Activated CD4-positive, alpha-beta T cell treated with anti-CD3 and anti-CD28 coated beads for 24 hours (primary cell): ENCODE measurements at regions not wholly inside any gene's neighbourhood (a gene's known extent, or its start where the extent isn't known, plus 50 kb on each side); places are given as distances from the start of the nearest gene placed in this dataset.

Experiments used
- DNase-seq, 2 donors: peaks; one replicate each; pipeline ENCODE4 v3.0.0-alpha.2; 2020; ENCODE audit warnings: low read depth in 2 of 2

DNA sequence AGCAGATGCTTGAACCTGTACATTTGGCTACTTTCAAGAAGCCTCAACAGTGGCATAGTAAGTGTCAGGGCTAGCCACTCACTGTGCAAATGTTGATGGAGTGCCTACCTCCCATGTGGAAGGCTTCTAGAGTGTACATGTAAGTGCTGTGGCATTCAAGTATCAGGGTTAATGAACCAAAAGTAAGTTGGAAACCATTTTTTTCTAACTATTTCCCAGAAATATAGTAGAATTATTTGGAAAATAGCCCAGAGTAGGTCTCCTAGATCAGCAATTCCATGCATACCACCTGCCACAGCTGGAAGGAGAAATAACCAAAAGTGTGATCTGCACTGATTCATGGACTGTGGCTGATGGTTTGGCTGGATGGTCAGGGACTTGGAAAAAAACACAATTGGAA, 53.3 kb downstream of the FOXD1 start:
- DNase-seq = no peak

DNA sequence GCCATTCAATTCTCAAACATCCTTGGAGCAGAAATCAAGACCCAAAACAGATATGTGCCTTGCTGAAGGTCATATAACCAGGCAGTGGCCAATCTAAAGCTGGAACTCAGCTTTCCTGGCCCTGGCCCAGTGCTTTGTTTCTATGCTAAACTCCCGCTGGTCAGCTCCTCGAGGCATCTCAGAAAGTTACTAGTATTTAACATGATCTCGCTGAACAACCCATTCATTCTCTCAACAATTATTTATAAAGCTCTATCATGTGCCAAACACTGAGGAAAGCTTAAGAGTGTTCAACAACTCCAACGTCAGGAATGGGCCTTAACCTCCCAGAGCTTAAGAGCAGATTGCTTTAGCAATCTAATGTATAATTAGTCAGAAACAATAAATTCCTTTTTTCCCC, 54.0 kb downstream of the FOXD1 start:
- no peak for DNase-seq

DNA sequence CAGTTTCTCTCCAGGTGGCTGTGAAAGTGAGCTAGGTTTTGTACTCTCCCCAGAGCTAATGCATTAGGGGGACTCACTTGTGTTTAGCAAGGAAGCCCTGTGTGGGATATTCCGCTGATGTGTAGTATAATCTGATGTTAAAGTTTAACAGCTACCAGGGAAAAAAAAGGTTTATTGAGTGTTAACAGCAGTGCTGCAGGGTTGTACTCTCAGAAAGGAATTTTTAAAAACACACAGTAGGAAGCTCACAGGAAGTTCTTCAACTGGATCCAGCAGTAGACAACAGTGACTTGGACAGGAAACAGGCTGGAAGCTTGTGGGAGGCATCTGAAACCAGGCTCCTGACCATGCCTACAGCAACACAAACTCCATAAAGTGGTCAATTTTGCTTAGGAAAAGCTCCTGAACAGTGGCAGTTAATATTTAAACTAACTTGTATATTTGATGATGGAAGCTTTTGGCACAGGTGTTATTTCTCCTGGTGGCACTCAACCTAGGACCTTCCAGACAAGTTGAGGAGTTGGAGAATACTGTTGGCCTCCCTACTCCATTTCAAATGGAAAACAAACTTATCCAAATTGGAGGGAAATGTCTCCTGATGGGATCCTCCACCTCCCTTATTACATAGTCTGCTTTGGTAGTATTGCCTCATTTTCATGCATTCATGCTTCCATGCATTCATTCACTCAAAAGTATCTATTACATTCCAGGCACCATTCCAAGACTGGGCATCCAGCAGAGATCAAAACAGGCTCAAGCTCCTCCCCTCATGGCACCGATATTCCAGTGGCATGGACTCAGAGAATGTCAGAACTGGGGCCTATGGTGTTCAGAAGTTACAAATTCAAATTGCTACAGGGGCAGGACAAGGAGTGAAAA, 54.7 kb downstream of the FOXD1 start:
- DNase-seq = no peak

DNA sequence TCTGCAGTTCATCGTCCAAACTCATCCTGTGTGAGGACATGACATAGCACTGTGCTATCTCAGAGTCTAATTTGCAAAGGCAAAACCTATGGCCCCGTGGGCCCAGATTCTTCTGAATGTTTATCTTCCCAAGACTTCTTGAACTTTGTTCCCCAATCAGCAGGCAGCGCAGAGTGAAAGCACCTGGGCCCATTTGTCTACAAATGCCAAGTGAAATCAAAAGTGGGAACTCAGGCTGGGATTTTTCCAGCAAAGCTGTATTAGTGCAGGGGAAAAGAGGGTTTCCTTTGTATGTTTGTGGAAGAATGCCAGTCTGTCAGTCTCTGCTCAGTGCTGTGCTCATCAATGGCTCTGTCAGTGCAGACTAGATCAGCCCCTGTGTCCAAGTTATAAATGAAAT, 55.8 kb downstream of the FOXD1 start:
- DNase-seq = no peak

DNA sequence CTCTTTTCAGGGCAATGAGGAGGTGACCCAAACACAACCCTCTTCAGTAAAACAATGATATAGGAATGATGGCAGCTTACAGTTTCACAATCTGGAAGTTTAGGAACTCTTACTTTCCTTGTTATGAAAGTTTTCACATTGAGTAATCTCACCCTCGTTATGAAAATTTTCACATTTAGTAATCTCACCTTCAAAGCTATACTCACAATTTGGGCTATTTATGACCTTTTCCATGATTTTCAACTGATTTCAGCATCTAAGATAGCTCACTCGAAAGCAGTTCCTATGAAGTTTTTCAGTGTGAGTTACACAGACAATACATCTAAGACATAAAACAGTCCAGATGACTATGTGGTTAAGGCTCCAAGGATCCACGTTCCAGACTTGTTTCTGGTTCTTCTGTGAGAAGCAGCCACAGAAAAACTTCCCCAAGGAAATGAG, 57.1 kb downstream of the FOXD1 start:
- DNase-seq = no peak

DNA sequence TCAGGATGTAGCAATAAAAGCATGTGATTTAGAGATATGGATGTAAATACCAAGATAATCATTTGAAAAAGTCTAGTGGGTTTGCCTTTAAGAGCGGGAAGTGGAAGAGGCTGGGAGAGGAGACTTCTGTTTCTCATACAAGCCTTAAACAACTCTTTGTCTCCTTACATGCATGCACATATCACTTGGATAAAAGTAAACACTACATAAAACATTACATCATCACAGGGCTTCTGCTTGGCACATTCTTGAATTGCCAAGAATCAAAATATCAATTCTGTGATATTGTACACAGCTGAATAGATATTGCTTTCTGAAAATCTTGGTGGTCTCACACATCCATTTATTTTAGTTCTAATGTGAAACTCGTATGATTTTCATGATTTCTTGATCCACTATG, 57.6 kb downstream of the FOXD1 start:
- no peak for DNase-seq

DNA sequence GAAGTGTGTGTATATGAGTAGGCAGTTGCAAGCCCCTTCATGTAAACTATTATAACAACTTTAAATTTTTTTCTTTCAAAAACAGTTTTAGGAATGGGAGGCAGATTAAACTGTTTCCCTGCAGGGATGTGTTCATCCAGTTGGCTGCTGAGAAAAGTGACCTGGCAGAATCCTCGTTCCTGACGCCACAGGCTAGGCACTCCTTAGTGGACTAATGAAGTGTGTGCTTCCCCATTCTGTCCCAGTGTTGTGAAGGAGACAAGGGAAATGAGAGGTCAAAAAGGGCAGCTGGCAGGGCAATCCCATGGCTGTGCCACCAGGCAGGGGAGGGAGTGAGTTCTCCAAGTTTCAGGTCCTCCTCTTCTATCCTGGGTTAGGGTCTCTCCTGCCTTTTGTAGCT, 59.8 kb downstream of the FOXD1 start:
- no peak for DNase-seq

DNA sequence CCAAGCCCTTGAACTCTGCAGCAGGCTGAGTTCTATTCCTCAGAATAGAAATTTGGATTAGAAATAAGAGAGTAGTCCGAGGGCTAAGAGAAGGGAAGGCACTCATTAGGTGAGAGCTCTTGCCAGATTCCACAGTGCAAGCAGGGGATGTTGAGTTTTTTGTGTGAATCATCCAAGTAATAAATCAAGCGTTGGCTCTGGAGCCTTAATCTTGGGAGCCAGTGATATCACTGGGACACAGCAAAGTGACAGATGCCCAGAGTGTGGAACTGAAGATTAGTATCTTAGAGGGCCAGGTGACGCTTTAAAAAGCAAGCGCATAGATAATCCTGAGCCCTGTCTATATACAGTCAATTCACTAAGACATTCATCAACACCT, 60.3 kb downstream of the FOXD1 start:
- DNase-seq = no peak

DNA sequence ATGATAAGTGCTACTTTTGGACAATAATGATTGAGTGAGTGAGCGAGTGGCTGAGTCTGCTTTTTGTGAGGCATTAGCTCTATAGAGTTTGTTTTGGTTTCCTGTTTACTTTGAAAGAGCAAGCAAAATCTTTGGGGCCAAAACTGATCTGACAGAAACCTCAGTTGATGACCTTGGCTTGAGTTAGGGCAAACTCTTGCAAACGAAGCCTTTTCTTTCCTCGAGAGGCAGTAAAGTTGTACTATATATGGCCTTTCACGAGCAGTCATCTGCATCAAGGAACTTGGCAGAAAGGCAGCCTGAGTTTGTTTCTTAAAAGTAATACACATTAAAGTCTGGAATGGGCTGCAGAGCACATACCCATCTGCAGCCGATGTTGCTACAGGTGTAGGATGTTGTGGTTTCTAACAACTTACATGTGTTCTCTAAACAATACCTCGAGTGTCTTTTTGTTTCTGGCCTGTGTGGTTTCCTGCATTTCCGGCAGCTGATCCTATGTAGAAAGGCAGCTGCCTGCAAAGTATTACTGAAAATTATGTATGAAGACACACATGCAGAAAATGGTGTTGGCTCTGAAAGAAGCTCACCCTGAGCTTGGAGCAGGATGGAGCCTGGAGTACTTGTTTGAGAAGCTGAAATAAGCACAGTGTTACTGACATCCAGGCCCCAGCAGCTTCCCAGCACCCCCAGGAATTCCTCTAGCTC, 60.8 kb downstream of the FOXD1 start:
- DNase-seq = no peak

DNA sequence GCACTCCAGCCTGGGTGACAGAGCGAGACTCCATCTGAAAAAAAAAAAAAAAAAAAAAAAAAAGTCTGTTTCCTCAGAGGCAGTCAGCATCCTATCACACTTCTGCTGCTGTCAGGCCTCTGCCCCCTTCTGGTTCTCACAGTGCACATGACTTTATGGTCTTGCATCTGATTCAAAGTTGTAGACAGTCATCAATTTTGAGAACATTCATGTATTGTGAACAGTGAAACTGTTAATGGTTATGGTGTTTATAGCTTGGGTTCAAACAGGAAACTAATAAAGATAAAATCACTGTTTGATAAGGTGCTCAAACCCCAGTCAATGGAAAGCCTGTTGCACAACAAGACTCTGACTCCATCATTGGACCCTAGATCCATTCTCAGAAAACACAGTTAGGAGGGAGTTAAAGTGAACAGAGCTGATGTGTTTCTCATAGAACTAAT, 61.4 kb downstream of the FOXD1 start:
- DNase-seq = no peak

DNA sequence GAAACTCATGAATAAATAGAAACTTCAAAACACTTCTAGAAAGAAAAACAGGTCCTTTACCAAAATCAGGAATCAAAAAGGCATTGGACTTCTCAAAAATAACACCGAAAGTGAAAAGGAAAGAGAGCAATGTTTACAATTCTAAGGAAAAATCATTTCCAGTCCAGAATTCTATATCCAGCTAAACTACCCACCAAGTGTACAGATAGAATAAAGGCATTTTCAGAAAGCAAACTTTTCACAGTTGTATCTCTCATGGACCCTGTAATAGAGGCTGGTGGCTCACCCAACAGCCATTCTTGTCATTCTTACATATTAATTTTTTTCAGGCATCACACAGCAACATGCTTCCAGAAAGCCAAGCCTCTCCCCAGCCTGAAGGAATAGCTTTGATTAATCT, 63.7 kb downstream of the FOXD1 start:
- no peak for DNase-seq

DNA sequence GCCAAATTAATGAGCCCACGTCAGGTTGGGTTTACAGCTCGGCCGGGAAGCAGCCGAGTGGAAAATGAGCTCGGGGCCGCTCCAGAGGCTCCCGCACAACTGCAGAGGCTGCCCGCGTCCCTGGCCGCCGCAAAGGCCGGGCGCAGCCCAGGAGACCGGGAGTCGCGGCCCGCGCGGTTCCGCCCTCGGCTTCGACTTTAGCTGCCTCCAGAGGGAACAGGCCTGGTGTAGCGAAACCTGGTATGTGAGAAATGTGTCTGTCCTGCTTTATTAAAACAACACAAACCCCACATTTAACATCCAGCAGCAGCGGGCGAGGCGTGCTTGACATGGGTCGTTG, 66.2 kb downstream of the FOXD1 start:
- no peak for DNase-seq

DNA sequence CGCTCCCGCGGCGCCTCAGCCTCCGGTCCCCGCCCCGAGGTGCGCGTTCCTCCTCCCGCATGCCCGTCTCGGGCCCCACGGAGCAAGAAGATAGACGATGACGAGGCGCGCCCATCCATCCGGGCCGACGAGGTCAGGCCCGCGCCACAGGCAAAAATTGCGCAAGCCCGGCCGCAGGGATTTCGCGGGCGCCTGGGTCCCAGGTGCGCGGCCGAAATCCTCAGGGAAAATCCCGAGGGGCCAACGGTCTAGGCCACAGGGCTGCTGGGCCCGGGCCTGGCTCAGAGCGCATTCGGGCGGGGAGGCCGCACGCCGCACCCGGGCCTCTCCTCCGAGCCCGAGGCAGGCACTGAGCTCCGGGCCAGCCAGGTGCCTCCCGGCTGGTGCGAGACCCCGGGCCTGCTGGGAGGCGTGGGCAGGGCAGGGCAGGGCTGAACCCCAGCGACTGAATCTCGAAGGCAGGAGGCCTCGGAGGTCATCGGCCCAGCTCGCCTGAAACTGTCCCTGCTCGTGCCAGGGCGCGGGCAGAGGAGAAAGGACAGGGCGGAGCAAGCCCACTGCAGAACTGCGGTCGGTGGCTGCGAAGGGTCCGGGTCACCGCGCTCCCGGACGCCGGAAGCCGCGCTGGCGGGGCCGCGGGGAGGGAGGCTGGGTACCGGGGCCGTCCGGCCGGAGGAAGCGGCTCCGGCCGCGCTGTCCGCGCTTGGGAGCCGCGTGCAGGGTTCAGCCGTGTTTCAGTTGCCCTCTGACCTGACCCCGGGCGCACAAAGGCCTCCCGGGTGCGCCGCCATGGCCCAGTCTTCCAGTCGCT, 66.8 kb downstream of the FOXD1 start:
- no peak for DNase-seq

DNA sequence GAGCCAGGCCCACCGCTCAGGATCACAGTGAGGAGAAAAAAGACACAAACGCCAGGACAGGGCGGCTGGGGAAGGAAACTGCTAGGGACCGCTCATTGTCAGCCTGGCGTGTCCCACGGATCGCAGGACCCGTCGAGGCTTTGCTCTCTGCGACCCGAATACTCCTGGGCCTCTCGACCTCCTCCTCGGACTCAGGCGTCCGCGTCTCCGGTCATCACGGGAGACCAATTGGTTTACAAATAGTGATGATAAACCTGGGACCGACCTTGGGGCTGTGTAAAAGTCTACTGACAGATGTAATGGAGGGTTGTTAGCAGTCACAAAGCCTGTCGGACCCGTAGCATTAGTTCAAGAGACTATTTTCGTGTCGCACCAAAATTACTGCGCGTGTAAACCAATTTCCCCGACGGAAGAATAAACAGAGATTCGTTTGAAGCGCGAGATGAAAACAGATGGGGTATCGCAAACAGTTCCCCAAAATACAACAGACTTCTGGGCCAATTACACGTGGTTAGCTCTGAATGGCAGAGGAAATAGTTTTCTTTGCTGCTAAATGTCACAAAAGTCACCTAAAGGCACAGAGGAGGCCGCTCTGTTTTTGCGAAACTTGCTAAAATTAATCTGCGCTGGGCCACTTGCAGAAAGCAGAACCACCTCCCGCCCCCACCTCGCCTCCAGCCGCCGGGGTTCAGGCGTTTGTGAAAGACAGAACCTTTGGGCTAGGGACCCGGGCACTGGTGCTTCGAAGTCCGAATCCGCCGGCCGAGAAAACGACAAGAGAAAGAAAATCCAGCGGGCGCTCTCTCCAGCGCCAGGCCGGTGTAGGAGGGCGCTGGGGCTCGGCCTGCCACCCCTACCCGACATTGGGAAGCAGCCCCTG, 67.6 kb downstream of the FOXD1 start:
- DNase-seq = no peak

DNA sequence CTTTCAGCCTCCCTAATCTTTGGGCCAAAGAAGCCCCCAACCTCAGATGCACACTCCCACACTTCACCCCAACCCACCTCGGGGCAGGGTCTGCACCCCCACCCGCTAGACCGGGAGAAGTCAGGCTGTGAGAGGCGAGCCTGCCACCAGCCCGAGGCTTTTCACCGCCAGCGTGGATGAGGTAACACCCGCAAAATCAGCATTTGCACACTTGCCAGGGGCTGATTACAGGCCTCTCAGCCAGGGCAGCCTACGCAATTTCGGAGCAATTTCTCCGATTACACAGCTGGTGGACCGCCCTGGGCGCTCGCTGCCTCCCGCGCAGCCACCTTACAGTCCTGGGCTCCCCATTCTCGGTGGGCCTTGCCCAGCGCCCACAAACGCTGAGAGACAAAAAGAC, 68.5 kb downstream of the FOXD1 start:
- DNase-seq = no peak

DNA sequence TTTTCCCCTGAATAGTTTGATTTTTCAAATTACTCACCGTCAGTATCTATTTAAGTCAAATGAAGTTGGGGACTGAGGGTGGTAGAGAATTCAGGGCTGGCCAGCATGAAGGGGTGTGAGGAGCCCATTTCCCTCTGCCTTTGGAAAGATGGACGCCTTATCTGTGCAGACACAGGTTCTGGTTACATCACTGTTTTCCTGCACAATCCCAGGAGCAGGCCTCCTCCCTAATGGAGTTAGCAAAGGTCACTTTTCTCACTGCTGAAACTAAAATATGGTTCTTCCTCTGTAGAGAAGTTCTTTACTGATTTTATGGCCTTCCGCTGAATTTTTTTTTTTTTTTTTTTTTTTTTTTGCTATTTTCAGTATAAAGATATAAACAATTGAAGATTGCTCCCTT, 69.1 kb downstream of the FOXD1 start:
- no peak for DNase-seq

DNA sequence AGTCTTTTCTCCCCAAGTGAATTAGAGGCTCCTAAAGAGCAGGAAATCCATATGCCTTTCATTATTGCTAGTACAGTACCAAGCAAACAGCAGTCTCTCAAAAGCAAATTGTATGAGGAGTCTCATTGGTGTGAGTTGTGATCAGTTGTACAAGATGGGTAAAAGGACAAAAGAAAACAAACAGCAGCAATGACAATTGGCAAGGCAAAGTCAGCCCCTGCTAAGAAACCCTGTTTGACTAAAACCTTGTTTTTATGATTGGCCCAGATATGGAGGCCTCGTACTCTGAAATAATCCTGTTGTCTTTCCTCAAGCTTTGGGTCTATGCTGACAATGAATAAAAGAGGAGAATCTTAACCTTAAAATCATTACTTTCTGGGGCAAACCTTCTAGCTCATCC, 69.8 kb downstream of the FOXD1 start:
- no peak for DNase-seq

DNA sequence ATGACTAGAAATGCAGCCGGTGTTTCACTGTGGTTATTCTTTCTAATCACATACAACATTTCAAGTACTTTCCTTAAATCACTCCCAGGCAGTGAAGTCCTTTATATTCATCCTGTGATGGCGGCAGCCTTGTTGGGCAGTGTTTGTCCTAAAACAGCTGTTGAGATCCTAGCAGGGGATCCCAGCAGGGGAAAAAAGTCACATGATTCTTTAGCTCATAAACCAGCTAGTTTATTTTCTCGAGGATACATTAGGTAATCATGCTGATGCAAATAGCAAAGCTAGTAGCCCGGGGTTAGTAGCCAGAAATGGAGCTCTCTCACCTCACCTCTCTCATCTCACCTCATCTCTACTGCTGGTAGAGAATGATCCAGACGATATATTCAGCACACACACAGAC, 70.5 kb downstream of the FOXD1 start:
- no peak for DNase-seq

DNA sequence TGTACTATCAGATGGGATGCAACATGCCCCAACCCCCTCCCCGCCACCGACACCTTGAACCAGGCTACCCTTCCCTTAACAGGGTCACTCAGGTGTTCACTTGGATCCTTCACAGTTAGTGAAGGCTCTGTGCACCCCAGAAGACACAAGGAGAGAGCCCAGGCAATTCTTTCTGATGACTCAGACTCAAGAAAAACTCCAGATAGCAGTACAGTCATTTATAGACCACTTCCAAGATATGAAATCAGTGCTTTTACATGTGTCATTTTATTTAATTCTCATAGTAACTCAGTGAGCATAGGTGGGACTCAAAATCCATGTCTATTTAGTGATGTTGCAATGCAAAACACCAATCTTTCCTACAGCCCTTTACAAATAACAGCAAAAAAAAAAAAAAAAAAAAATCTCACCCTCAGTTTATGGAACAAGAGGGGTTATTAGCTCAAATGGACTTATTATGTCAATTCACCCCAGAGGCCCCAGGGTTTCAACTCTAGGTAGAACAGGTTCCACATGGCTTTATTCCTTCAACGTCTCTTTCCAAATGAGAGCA, 71.9 kb downstream of the FOXD1 start:
- no peak for DNase-seq

DNA sequence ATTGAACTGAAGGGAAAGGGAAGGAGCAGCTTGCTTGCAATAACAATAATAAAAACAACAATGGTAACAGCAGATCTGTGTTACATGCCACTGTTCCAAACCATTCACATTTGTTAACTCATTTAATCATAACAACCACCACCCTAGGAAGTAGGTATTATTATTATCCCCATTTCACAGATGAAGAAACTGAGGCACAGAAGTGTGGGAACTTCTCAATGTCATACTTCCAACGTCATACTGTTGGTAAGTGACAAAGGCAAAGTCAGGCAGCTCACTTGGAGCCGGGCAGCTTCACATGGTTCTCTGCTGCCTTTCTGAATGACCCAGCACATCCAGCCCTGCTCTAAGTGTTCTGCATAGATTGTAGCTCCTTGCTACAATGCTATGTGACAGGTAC, 72.6 kb downstream of the FOXD1 start:
- no peak for DNase-seq

DNA sequence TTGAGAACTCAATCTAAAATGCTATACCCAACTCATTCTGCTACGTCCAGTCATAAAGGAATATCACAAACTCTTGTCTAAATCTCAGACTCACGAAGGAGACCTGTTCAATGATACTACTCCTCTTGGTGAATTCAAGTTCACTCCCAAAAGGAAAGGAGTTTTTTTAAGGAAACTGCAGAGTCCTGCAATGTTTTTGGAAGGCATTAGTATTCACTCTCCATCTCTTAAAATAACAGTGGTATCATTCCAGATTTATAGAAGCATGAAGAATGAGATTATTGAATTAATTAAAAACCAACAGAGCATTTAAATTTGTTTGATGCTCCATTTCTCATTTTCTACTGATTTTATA, 73.4 kb downstream of the FOXD1 start:
- no peak for DNase-seq
